Psoas muscle (tissue), 7 donors: ENCODE measurements at regions not wholly inside any gene's neighbourhood (a gene's known extent, or its start where the extent isn't known, plus 50 kb on each side); places are given as distances from the start of the nearest gene placed in this dataset.

Experiments used
- ATAC-seq, 4 donors: fragments of 200-7000 bp; cut with Tn5 transposase; one replicate each; pipeline ENCODE4 v1.9.1; 2020; ENCODE audit warnings: moderate library complexity in 3 of 4, mild to moderate bottlenecking in 2 of 4
- DNase-seq, 2 donors: peaks; one replicate each; pipeline ENCODE4 v3.0.0-alpha.2; 2020
- H3K27ac ChIP-seq: fragments of 200-600 bp; one replicate; pipeline ENCODE4 v1.8.0; 2022
- H3K27me3 ChIP-seq, 3 donors: fragments of 200-600 bp in 1 of 3; one replicate each; pipeline versions ENCODE4 v1.6.1 to v1.8.0; 2013 to 2022; ENCODE audit warnings: low read length in 2 of 3, mild to moderate bottlenecking in 2 of 3, moderate library complexity in 1 of 3; ENCODE audit not compliant: insufficient read depth in 3 of 3
- H3K36me3 ChIP-seq, 2 donors: fragments of 200-600 bp in 1 of 2; one replicate each; pipeline versions ENCODE4 v1.6.1 to v1.8.0; 2013 to 2022; ENCODE audit warnings: low read depth in 1 of 2, mild to moderate bottlenecking in 1 of 2, moderate library complexity in 1 of 2; ENCODE audit not compliant: insufficient read depth in 1 of 2
- H3K4me1 ChIP-seq: fragments of 200-600 bp; one replicate; pipeline ENCODE4 v1.8.0; 2022
- H3K4me3 ChIP-seq: fragments of 200-600 bp; one replicate; pipeline ENCODE4 v1.8.0; 2022; ENCODE audit warnings: mild to moderate bottlenecking
- H3K9me3 ChIP-seq: fragments of 200-600 bp; one replicate; pipeline ENCODE4 v1.8.0; 2022
- CTCF ChIP-seq: fragments of 200-600 bp; IDR thresholded peaks from one replicate; pipeline ENCODE4 v1.8.0; 2022; ENCODE audit warnings: antibody characterized with exemption
- WGBS, 3 donors: extraction: QIAGEN DNeasy Blood & Tissue Kit; methylation state at CpG; one replicate each; pipeline versions ENCODE4 v1.1.6 to v1.1.7; 2013; 5-methylcytosine and 5-hydroxymethylcytosine counted together
- intact Hi-C, 2 donors: fragments of 100-400 bp; cut with DNase I; formaldehyde crosslinking; loops; one replicate each; pipeline versions ENCODE4 v1.11.0 to v1.14.2; 2022
- donor health status: healthy with polysubstance abuse.
- donor health status: DM: no; HTN: no; CAD: no; lungs with moderate emphysema.
- donor health status: Bipolar disorder and iron deficiency.
- donor health status: healthy.
- donor health status: DM: yes; HTN: yes; CAD: no.
- donor health status: DM: no; HTN: no; CAD: no.
- donor health status: DM: yes; HTN: yes; CAD: no.

- Histone ChIP-seq H3K4me1 (no peaks in the 10 kb centered on the region), H3K9me3 (peaks cover 5% of the 10 kb centered on the region), H3K36me3 (no peaks in the 10 kb centered on the region), H3K4me3 (no peak overlapping the region), H3K27ac (no peak overlapping the region), H3K27me3 (no peaks in the 10 kb centered on the region)
- no peak for DNase-seq
- 84 to 92% (median 84%) methylated on average over 4 of the region's 4 CpGs for WGBS, 3 donors
- ATAC-seq = no peak
- no peak for TF ChIP-seq CTCF
- intact Hi-C loops = no loop called here
Measured at GRCh38 chr1:185581961-185582725, 152.0 kb upstream of the HMCN1 start.

DNA sequence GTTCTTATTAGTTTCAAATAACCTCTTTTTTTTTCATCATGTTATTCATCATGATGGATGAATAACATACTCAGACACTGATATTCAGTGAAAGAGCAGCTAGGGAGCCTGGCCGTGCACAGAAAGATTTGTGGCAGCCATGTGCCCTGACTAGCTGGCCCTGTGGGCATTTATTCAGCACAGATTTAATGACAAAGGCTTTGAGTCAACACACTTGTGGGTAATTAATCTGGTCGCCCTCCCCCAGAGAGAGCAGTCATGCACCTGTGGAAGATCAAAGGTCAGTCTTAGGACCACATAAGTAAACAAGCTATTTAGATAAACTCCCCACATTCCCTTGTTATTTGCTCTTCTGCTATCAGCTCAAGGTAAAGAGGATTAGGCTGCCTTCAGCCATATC, 153.2 kb upstream of the HMCN1 start:
- no peak for TF ChIP-seq CTCF
- Histone ChIP-seq H3K4me1 (no peaks in the 10 kb centered on the region), H3K27ac (no peak overlapping the region), H3K36me3 (no peaks in the 10 kb centered on the region), H3K9me3 (peaks cover 5% of the 10 kb centered on the region), H3K4me3 (no peak overlapping the region), H3K27me3 (no peaks in the 10 kb centered on the region)
- DNase-seq = no peak
- intact Hi-C loops = no loop called here
- ATAC-seq = no peak
- 77 to 84% (median 82%) methylated on average over 2 of the region's 2 CpGs for WGBS, 3 donors

- no peak overlapping the region for H3K4me3 ChIP-seq
- no peaks in the 10 kb centered on the region for H3K4me1 ChIP-seq
- H3K27ac ChIP-seq = no peak overlapping the region
- DNase-seq = no peak
- TF ChIP-seq CTCF = no peak
- 79 to 90% (median 86%) methylated on average over 3 of the region's 3 CpGs for WGBS, 3 donors
- ATAC-seq = no peak
- H3K36me3 ChIP-seq = no peaks in the 10 kb centered on the region
- peaks cover 5% of the 10 kb centered on the region for H3K9me3 ChIP-seq
- H3K27me3 ChIP-seq = no peaks in the 10 kb centered on the region
- intact Hi-C loops = no loop called here
Measured at GRCh38 chr1:185578293-185578692, 155.9 kb upstream of the HMCN1 start.

DNA sequence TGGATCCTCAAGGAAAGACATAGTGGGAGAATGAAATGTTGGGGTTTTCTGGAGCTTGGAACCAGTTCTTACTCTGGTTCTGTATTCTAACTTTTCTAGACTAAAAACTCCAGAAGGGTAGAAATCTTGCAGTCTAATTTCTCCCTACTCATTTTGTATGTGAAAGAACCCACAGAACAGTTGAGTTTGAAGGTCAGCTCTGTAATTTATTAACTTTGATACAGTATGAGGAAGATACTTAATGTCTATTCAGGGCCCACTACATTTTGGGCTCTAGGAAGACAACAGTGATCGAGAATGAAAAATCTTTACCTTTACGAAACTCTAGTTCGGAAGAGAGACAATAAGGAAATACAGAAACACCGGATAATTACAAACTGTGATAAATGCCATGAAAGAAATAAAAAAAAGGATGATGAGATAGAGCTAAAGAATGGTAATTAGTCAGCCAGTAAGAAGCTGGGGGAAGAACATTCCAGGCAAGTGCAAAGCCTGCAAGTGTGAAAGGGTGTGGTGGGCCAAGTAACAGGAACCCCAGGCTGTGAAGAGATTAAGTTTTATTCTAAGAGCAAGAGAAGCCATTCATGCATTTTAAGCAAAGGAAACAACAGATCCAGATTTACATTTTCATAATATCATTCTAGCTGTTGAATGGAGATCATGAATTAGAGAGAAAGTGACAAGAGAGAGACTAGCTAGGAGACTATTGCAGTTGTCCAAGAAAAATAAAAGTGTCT, 159.9 kb upstream of the HMCN1 start:
- TF ChIP-seq CTCF = no peak
- no peak overlapping the region for H3K4me3 ChIP-seq
- DNase-seq (no peak), ATAC-seq (no peak)
- no peaks in the 10 kb centered on the region for H3K36me3 ChIP-seq
- H3K4me1 ChIP-seq = no peaks in the 10 kb centered on the region
- no peak overlapping the region for H3K27ac ChIP-seq
- intact Hi-C loops = no loop called here
- 95 to 97% (median 96%) methylated on average over 4 of the region's 4 CpGs for WGBS, 3 donors
- H3K9me3 ChIP-seq = peaks cover 5% of the 10 kb centered on the region
- H3K27me3 ChIP-seq = no peaks in the 10 kb centered on the region
